PFSK-1 (cell line): ENCODE measurements at regions not wholly inside any gene's neighbourhood (a gene's known extent, or its start where the extent isn't known, plus 50 kb on each side); places are given as distances from the start of the nearest gene placed in this dataset.

Source experiments
- FOXP2 ChIP-seq: optimal IDR thresholded peaks from 2 replicates; pipeline ENCODE3; 2011; ENCODE audit warnings: borderline replicate concordance, control low read depth, inconsistent platforms; ENCODE audit not compliant: insufficient read depth; ENCODE audit errors: extremely low read length, extremely low read depth
- POLR2AphosphoS5 ChIP-seq: IDR thresholded peaks from 2 replicates; pipeline ENCODE4 v1.6.1; 2012; ENCODE audit warnings: low read depth, mild to moderate bottlenecking, control low read depth, low read length, moderate library complexity
- SIN3A ChIP-seq: IDR thresholded peaks from 2 replicates; pipeline ENCODE4 v1.6.1; 2012; ENCODE audit warnings: mild to moderate bottlenecking, low read length, moderate library complexity, borderline replicate concordance; ENCODE audit not compliant: insufficient read depth
- TAF1 ChIP-seq: IDR thresholded peaks from 2 replicates; pipeline ENCODE4 v1.6.1; 2012; ENCODE audit warnings: low read length, control low read depth, borderline replicate concordance; ENCODE audit not compliant: insufficient read depth
- TF ChIP-seq, protein P1 (sequence below), 2 experiments: IDR thresholded peaks; 2 replicates each; pipeline versions ENCODE4 v1.6.1 to v1.8.0; 2011 to 2012; ENCODE audit warnings: low read depth in 2 of 2, low read length in 2 of 2, control low read depth in 1 of 2, inconsistent platforms in 1 of 2, mild to moderate bottlenecking in 1 of 2, moderate library complexity in 1 of 2; ENCODE audit not compliant: insufficient read depth in 1 of 2

- TF ChIP-seq POLR2AphosphoS5 (no peak), SIN3A (no peak), TAF1 (no peak), FOXP2 (no peak)
- TF ChIP-seq, protein P1, sequence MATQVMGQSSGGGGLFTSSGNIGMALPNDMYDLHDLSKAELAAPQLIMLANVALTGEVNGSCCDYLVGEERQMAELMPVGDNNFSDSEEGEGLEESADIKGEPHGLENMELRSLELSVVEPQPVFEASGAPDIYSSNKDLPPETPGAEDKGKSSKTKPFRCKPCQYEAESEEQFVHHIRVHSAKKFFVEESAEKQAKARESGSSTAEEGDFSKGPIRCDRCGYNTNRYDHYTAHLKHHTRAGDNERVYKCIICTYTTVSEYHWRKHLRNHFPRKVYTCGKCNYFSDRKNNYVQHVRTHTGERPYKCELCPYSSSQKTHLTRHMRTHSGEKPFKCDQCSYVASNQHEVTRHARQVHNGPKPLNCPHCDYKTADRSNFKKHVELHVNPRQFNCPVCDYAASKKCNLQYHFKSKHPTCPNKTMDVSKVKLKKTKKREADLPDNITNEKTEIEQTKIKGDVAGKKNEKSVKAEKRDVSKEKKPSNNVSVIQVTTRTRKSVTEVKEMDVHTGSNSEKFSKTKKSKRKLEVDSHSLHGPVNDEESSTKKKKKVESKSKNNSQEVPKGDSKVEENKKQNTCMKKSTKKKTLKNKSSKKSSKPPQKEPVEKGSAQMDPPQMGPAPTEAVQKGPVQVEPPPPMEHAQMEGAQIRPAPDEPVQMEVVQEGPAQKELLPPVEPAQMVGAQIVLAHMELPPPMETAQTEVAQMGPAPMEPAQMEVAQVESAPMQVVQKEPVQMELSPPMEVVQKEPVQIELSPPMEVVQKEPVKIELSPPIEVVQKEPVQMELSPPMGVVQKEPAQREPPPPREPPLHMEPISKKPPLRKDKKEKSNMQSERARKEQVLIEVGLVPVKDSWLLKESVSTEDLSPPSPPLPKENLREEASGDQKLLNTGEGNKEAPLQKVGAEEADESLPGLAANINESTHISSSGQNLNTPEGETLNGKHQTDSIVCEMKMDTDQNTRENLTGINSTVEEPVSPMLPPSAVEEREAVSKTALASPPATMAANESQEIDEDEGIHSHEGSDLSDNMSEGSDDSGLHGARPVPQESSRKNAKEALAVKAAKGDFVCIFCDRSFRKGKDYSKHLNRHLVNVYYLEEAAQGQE (IDR thresholded peaks at IDR 0.05; ENCODE audit: insufficient read depth in 1 of 2, low read depth in 2 of 2, low read length in 2 of 2): no peak
Measured at GRCh38 chr13:106232681-106233080, 302.8 kb downstream of the EFNB2 start.

- TF ChIP-seq SIN3A (no peak), TAF1 (no peak), POLR2AphosphoS5 (no peak), FOXP2 (no peak)
- TF ChIP-seq, protein P1 (IDR thresholded peaks at IDR 0.05; ENCODE audit: insufficient read depth in 1 of 2, low read depth in 2 of 2, low read length in 2 of 2): no peak
Measured at GRCh38 chr13:106230450-106230849, 305.0 kb downstream of the EFNB2 start.

DNA sequence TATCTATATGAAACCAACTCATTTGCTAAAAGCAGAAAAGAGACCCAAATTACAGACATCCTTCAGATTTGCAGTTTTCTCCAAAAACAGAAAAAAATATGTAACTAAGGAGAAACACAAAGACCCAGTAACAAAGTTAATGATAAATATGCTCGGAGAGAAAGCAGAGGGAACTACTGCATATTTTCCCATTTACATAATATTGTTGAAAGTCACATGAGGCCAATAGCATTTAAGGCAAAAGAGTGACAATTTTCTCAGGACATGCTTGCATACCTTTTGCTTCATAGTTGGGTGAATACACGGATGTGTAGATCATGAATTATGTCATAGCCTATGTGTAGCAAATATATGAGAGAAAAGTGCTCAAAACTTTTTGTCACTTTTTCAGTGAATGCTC is 310.3 kb downstream of the EFNB2 start:
- TF ChIP-seq POLR2AphosphoS5 (no peak), TAF1 (no peak), SIN3A (no peak), FOXP2 (no peak)
- TF ChIP-seq, protein P1 (IDR thresholded peaks at IDR 0.05; ENCODE audit: insufficient read depth in 1 of 2, low read depth in 2 of 2, low read length in 2 of 2): no peak

DNA sequence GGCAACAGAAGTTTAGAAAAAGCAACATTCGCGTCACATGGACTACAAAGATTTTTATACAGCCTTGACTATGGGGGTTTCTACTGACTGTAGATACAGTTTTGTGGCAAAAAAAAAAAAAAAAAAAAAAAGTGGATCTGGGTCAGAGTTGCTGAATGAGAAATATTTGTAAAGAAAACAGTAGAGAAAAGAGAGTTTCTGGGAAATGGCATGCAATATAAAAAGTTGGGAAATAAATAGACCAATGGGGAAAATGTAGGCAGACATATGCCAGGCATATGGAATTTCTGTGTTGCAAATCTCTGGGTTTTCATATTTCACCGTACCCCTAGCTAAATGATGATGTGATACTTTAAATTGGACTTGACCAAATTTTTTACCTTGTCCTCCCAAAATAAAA is 315.3 kb downstream of the EFNB2 start:
- TF ChIP-seq SIN3A: no peak
- no peak for TF ChIP-seq FOXP2
- TF ChIP-seq TAF1: no peak
- TF ChIP-seq, protein P1 (IDR thresholded peaks at IDR 0.05; ENCODE audit: insufficient read depth in 1 of 2, low read depth in 2 of 2, low read length in 2 of 2): no peak
- no peak for TF ChIP-seq POLR2AphosphoS5

GRCh38 chr13:106213028-106213757 is 322.3 kb downstream of the EFNB2 start:
- TF ChIP-seq TAF1: no peak
- no peak for TF ChIP-seq FOXP2
